ENCODE measurements at regions not wholly inside any gene's neighbourhood (a gene's known extent, or its start where the extent isn't known, plus 50 kb on each side); places are given as distances from the start of the nearest gene placed in this dataset.

- H3K4me3 ChIP-seq (ENCODE audit: low read depth, low read length) = no peak overlapping the region
- no peak for TF ChIP-seq CTCF (IDR thresholded peaks at IDR 0.05; ENCODE audit: low read depth, low read length, missing control alignments)
- no peak for DNase-seq (ENCODE audit: low read depth)
These were observed 154.8 kb downstream of the RNF152 start for GRCh38 chr18:61738042-61738441.

GRCh38 chr18:61736133-61736532 lies 156.7 kb downstream of the RNF152 start:
- no peak for TF ChIP-seq CTCF (IDR thresholded peaks at IDR 0.05; ENCODE audit: low read depth, low read length, missing control alignments)
- DNase-seq (ENCODE audit: low read depth) = no peak
- H3K4me3 ChIP-seq (ENCODE audit: low read depth, low read length) = no peak overlapping the region

DNA sequence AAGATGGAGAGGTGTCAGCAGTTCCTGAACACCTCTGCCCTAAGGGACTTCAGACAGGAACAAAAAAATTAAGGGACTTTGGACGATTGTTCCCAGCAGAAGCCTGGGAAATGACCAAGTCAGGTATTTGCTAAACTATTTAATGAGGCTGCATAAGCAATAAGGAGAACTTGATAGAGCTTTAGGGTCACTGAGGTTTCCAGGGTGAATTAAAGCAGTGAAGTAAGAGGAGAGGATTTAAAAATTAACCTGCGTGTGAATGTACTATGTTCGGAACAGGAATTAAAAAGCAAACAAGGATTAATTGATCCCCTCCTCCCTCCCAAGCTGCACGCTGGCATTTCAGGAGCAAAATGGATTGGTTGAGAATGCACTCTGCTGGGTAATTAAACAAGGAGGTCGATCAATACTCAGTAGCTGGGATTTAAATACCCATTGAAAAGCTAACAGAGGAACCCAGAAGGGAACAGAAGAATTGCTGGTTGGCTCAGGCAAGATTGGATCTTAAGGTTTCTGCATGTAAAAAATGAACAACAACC lies 157.2 kb downstream of the RNF152 start:
- H3K4me3 ChIP-seq (ENCODE audit: low read depth, low read length) = no peak overlapping the region
- DNase-seq (ENCODE audit: low read depth) = no peak
- TF ChIP-seq CTCF (IDR thresholded peaks at IDR 0.05; ENCODE audit: low read depth, low read length, missing control alignments) = no peak

DNA sequence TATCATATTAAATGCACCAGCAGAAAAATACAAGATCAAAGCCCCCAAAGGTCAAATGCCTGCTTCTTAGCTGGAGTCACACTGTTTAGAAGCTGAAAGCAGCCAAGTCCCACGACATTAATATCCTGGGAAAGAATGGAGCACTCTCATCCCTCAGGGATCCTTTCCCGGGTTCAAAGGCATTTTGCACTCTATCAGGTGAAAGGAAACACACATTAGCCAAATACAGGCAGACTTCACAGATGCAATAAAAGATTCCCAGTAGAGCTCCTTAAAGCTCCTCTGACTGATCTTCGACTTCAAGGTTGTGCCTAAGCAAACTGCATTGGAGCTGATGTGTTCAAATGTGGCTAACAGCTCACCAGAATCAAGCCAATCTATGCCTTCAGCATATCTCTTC lies 158.4 kb downstream of the RNF152 start:
- H3K4me3 ChIP-seq (ENCODE audit: low read depth, low read length) = no peak overlapping the region
- no peak for DNase-seq (ENCODE audit: low read depth)
- no peak for TF ChIP-seq CTCF (IDR thresholded peaks at IDR 0.05; ENCODE audit: low read depth, low read length, missing control alignments)

DNA sequence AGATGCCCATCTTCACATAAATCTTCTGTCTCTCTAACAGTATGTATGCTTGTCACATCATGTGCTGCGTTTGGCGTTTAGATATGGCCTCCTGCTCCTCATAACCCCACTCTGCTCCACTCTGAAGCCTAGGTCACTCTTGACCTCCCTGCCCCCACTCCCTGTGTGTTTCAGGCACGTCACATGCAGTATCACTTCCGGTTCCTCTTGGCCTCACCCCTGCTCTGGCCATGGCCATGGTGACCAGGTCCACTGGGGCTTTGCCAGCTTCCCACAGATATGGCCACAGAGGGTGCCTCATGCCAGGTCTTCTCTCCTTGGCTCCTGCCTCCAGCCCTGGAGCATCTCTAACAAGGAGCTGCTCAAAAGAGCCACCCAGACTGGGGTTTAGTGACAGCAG lies 160.0 kb downstream of the RNF152 start:
- DNase-seq (ENCODE audit: low read depth) = no peak
- H3K4me3 ChIP-seq (ENCODE audit: low read depth, low read length) = no peak overlapping the region
- TF ChIP-seq CTCF (IDR thresholded peaks at IDR 0.05; ENCODE audit: low read depth, low read length, missing control alignments) = no peak

- TF ChIP-seq CTCF (IDR thresholded peaks at IDR 0.05; ENCODE audit: low read depth, low read length, missing control alignments) = no peak
- no peak overlapping the region for H3K4me3 ChIP-seq (ENCODE audit: low read depth, low read length)
- no peak for DNase-seq (ENCODE audit: low read depth)
These were observed 161.0 kb downstream of the RNF152 start for GRCh38 chr18:61731693-61732376.

GRCh38 chr18:61731178-61731577 lies 161.6 kb downstream of the RNF152 start:
- no peak for TF ChIP-seq CTCF (IDR thresholded peaks at IDR 0.05; ENCODE audit: low read depth, low read length, missing control alignments)
- DNase-seq (ENCODE audit: low read depth) = no peak
- H3K4me3 ChIP-seq (ENCODE audit: low read depth, low read length) = no peak overlapping the region

Data from GM12864 (cell line).